ENCODE measurements at regions not wholly inside any gene's neighbourhood (a gene's known extent, or its start where the extent isn't known, plus 50 kb on each side); places are given as distances from the start of the nearest gene placed in this dataset.

DNA sequence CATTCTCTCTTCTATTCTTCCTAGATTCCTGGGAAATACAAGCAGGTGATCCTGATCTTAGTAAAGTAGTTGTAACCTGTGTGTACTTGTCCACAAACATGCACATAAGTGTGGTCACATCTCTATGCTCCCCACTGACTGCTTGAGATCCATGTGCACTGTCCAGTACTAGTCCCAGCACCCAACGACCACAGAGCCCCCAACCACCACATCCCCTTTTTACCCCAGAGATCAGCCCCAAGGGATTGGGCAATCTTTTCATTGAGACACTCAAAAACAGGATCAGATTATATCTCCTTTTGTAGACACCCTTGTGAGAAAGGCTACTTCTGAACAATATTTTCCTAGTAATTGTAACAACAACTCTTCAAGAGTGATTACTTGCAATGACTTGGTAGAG, 240.6 kb downstream of the ACTL7B start:
- DNase-seq (ENCODE audit: low spot score) (no peak), FAIRE-seq (no peak)

DNA sequence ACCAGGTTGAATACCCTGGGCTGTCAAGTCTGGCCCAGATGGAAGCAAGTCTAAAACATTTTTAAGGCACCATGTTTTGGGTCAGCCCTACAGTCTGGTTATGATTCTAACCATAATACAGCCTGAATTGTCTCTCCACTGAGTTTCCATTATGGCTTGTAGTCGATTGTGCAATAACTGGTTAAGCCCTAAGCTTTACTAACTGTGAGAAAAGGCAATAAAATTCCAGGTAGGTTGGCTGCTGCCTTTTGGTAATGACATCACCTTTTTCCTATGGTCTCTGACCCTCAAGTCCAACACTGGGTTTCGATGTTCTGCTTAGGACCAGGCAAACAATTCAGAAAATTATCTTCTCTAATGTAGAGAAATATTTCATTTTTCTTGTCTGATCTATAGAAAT, 243.3 kb downstream of the ACTL7B start:
- DNase-seq (ENCODE audit: low spot score) (no peak), FAIRE-seq (no peak)

DNA sequence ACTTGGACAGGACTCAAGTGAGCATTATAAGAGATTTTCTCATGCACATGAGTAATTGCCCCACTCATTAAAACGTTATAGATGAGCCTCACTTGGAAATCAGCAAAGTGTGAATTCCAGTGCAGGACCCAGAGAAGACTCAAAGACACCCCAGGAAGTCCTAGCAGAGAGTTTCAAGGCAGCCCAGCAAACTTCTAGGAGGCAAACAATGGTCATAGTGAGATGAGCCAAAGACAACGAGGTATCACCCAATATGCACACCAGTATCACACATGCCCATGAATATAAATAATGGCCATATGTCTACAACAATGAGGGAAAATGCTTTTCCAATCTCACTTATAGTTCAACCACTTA, 245.9 kb downstream of the ACTL7B start:
- DNase-seq (ENCODE audit: low spot score), result no peak
- no peak for FAIRE-seq

DNA sequence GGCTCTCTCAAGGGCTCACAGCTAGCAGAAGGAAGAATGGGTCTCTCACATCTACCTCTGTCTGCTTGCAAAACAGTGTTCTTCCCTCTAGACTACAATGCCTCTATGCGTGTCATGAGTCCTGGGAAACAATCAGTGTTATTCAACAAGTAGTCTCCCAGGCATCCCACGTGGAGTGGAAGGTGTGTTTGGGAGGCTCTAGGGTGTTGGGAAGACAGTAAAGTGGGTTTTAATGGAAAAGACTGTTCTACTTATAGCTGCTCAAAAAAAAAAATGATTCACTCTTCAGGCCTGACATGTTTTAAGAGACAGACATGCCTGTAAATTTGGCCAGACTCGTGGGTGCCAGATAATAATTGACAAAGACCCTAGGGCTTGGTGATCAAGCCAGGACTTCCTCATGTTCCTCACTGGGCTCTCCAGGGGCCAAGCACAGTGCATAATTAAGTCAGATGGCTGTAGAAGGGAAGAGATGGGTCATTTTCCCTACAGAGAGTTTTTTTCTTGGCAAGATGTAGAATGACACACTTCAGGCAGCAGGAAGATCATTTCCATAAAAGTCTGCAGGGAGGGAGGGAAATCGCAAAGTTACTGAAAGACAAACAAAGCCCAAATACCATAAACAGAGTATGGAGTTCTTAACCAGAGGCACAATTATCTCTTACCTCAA, 246.4 kb downstream of the ACTL7B start:
- no peak for FAIRE-seq

DNA sequence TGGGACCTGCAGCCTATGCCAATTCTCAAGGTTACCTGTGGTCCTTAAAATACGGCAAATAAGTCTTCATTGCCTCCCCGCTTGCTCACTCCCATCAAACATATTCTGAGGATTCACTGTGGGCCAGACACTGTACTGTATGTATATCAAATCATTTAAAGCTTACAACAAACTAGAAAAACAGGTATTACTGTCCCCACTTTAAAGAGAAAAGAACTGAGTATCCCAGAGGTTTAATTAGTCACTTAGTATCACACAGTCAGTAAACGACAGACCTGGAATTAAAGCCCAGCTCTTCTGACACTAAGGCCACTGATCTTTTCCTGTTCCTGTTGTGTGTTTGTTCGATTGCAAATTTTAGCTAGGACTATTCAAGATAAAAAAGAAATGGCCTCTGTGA, 248.2 kb downstream of the ACTL7B start:
- DNase-seq (ENCODE audit: low spot score), result no peak
- FAIRE-seq, result no peak

More for the DNA sequence above, 246.4 kb downstream of the ACTL7B start:
- DNase-seq (ENCODE audit: low spot score), result no peak

DNA sequence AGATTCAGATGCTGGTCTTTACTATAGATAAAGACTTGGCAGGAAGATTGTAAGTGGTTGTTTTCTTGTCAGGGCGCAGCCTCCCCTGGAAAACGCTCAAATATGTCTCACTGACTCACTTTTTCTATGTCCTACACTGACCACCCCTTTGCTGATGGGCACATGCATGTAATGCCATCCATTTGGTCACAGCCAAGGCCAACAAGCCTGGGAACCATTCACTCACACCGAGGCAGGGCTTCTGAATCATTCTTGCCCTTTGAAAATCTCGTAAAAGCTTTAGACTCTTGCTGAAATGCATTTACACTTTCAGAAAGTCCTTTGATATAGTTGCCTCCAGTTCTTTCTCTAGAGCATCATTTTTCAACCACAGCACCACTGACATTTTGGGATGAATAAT, 249.4 kb downstream of the ACTL7B start:
- no peak for DNase-seq (ENCODE audit: low spot score)

DNA sequence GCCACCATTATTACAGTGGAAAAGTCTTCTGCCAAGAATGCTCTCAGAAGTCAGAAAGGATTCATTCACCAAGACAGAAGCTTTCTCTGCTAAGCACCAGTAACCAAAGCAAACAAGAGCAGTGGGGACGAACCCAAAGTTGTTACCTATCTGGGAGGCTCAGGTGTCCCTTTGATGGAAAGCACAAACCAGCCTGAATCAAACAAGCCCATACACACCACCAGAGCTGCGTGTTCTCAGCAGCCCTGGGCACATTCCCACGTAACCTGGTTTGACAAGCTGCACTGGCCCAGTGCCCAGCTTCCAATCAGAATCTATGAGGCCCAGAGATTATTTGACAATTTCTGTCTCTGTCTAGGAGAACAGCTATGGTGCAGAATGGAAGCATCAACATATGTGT, 252.6 kb downstream of the ACTL7B start:
- FAIRE-seq (no peak), DNase-seq (ENCODE audit: low spot score) (no peak)

More for the DNA sequence above, 249.4 kb downstream of the ACTL7B start:
- no peak for FAIRE-seq

DNA sequence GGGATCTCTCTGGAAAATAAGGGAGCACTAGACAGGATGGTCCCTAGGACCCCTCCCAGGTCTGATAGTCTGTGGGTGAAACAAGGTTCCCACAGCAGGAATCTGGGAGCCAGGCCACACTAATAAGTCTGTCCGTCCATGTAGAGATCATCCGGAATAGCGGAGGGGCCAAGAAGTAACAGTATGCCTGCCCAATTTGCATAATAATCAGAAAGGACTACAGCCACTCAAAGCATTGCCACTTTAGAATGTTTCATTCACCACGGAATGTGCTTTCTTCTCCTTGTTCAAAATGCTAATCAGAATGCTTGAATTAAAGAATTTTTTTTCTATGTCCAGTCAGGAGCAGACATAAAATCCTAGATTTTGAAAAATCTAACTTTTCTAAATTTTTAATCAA, 254.9 kb downstream of the ACTL7B start:
- FAIRE-seq, result no peak
- DNase-seq (ENCODE audit: low spot score), result no peak

DNA sequence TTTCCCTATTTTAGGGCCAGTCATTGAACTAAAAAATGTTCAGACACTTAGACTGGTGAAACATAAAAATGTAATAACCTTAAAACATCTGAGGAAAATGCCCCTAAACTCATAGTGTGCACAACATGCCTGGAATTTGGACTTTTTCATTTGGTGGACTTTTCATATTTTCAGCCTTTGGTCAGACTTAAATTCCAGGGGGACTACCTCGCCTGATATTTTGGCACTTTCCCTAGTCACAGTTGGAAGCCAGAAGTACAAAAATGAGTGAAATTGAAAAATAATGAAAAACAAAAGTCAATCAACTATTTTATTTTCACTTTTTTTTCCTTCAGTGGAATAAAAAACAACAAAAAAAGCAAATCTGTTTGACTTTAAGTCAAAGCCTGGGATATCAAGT, 256.2 kb downstream of the ACTL7B start:
- FAIRE-seq (no peak), DNase-seq (ENCODE audit: low spot score) (no peak)

DNA sequence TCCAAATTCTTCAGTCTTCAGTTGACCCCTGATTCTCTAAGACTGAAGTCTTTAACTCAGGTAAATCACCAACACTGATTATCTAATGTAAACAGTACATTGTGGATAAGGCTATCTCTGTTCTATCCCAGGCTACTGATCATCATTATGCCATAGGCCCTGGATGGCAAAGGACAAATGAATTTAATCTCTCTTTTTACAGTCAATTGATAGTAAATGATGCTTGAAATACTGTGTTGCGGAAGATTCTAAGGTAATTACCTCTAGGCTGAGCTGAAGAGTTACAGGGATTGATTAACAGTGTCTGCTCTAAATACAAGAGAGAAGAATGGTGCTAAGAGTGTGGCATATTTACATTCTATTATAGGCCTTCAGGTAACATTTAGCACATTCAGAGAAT, 264.7 kb downstream of the ACTL7B start:
- no peak for DNase-seq (ENCODE audit: low spot score)
- no peak for FAIRE-seq

DNA sequence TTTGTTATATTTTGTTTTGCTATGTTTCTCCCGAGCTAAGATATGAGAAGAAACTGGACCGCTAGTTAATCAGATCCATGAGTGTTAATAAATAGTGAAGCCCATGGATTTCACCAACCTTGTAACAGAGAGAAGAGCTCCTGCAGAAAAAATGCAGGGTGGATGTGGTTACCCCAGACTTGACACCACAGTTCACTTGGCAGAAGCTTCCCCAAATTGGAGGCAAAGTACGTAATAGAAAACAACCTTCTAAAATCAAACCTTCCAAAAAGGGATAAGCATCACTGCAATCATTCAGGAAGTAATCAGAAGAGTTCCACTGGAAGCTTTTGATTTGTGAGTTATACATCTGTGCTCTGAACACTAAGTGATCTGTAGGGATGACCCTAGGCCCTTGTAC, 267.5 kb downstream of the ACTL7B start:
- FAIRE-seq, result no peak
- DNase-seq (ENCODE audit: low spot score), result no peak

DNA sequence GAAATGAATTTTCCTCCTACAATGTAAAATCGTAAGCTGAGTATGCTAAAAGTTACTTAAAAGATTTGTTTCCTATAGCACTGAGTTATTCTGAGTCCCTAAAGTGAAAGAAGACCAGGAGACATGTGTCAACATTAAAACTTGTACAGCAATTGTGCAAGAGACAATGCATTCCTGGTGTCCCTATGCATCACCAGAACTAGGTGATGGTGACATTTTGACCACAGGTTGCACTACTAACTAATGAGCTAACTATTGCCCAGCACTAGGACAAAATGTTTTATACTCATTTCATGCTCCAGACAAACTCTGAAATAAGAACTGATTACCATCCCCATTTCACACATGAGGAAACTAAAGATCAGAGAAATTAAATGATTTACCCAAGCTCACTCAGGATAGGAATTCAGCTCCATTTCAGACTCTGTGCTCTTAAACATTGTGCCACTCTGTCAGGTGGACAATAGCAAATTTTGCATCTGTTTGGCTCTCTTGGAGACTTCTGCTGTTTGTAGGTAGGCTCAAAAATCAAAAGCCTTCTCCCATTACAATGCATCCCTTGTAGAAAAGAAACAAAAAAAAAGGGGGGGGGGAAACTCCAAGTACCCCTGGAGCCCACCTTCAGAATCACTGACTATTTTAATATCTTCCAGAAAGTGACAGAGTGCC, 269.2 kb downstream of the ACTL7B start:
- FAIRE-seq (no peak), DNase-seq (ENCODE audit: low spot score) (no peak)

DNA sequence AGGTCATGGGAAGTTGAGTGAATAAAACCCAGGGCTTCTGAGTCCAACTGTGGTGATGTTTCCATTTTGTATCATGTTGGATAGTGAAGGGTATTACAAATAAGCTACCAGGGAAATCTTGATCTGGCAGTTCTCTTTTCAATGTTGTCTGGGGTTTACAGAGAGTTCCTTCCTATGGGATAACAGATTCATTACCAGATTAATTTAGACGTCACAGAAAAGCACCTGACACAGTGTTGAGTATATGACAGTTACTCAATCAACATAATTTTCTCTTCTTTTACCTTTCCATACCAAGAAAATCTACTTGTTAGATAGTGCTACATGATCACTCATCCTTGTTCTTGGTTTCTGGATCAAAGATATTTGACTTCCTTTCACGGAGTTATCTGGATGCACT, 270.9 kb downstream of the ACTL7B start:
- FAIRE-seq (no peak), DNase-seq (ENCODE audit: low spot score) (no peak)

DNA sequence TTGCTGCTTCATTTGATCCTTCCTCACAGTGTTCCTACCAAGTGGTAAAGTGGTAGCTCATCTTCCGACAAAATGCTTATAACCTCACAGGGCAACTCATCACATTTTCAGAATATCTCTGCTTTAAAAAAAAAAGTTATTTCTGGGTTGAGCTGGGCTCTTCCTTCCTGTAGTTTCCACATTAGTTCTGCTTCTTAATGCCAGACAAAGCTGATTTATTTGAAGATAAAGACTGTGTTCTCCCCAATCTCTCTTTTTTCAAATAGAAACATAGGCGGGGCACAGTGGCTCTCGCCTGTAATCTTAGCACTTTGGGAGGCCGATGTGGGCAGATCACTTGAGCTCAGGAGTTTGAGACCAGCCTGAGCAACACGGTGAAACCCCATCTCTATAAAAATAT, 273.1 kb downstream of the ACTL7B start:
- no peak for DNase-seq (ENCODE audit: low spot score)
- FAIRE-seq, result no peak

DNA sequence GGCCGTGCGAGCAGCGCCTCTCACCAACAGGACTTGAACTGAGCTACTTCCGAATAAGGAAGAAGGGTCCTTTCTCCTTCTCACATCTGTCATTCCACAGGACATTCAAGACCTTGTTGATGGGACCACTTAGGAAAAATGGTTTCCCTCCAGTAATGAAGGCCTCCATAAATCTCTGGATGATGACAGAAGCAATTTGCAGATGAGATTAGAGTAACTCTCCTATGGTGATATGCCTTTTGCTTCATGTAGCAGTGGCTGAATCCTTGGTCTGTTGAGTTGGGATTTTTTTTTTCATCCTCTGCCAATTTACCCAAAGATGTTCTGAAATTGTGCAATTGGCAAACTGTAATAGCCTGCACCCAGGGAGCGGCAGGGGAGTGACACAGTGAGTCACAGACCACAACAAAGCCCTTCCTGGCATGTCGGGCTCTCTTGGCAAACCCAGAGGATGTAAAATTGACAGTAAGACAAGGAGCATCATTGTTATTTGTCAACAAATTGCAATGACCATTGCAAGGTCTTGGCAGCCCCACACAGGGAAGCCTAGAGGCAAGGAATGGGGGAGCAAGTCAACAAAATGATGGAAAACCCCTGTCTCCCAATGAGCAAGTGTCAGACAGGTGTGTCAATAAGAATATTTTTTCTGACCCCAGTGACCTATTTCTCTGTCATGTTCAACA, 275.9 kb downstream of the ACTL7B start:
- DNase-seq (ENCODE audit: low spot score) (peak; percentile 87), FAIRE-seq (no peak)

DNA sequence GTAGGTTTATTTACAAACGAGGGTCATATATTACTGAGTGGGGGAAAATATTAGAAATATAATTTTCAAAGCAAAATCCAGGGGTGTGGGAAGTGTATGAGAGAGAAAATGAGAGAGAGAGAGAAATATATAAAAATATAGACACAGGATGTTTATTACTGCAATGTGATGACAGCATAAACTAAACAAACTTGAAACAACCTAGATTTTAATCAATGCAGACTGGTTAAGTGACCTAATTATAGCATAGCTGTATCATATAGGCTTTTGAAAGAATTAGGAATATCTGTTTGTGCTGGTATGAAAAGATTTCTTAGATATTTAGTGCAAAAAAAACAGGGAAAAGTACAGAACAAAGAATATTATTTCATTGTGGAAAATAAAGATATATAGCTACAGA, 280.5 kb downstream of the ACTL7B start:
- no peak for FAIRE-seq
- no peak for DNase-seq (ENCODE audit: low spot score)

DNA sequence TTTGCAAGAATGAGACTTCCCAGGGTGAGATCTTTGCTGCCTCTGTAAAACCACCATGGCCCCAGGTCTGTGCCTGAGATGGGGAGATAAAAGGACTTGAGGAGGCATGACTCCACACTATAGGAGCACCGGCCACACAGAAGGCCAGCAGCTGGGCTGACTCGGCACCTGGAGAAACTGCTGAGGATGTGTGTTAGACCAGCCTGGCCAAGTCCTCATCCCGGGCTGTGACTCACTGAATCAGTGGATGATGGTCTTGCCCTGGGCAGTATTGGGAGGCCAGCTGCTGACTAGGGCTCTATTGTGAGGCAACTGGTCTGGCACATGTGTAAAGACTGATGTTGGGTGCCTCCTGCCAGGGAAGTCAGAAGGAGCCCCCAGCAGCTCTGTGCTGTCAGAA, 286.2 kb downstream of the ACTL7B start:
- FAIRE-seq, result no peak
- DNase-seq (ENCODE audit: low spot score), result peak; percentile 44

DNA sequence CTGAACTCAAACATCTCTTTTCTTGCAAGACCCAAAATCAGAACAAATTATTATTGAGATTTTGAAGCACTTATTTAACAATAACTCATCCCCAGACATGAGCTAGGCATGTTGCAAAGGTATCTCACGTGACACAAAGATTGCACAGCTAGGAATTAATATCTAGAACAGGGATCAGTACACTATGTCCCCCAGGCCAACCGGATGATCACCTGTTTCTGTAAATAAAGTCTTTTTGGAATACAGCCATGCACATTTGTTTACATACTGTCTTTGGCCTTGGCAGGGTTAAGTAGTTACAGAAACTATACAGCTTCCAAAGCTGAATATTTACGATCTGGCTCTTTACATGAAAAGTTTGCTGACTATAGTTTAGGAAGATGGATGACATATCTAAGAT, 287.7 kb downstream of the ACTL7B start:
- FAIRE-seq (no peak), DNase-seq (ENCODE audit: low spot score) (no peak)

DNA sequence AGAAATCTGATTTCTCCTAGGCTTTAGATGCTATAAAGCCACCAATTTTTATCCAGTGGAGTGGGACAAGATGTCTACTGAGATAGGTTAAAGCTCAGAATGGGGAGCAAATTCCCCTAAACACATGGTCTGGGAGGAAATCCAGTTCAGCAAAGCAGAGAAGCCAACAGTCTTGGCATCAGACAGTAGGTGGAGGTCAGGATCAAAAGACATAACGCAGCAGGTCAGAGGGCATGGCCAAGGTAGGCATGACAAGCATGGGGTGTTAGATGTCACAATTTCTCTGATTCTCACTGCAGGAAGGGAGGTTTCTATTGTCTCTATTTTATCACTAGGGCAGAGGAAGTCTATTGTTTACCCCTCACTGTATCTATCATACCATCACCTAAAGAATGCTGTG, 288.2 kb downstream of the ACTL7B start:
- DNase-seq (ENCODE audit: low spot score), result no peak
- FAIRE-seq, result no peak

DNA sequence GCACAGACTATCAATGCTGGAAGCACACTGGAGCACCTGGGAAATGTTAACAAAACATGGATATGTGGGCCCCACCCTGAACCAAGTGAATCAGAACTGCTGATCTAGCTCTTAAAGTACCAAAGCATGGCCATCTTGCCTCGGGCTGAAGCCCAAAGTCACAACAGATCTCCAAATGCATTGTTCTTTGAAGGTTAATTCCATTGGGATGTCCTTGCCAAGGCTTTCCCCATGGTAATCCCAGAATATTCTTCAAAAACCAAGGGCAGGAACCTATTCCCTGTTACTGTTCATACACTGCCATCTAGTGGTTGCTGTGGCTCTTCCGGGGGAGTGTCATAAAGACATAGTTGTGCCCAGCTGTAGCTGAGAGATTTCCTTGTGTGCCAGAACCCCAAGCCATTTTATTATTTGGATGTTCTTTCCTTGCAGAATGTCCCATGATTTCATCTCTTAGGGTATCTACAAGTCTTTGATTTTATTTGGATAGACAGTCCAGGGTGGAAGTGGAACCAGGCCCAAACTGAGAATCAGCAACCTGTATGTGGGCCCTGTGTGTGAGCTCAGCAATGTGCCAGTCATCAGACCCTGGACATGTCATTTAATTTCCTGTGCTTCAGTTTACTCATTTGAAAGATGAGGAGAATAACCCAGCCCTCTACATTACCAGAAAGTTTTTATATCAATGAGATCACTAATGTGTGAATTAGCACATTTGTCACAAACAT, 290.0 kb downstream of the ACTL7B start:
- DNase-seq (ENCODE audit: low spot score), result peak; percentile 71
- FAIRE-seq, result no peak

DNA sequence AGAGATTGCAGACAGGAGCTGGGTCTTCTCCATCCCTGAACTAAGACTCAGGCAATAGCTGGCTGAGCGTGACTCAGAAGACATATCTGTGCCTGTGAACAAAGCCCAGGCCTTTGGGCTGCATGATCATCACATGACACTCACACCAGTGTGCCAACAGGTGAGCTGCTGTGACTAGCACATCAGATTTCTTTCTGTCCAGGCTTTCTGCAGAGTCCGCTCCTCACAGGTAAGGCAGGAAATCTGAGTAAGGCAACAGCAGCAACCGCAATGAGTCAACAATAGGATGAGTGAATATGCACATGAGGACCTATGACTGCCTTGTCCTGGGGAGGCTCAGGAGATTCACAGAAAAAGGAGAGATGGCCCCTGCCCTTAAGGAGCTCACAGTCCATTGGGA, 293.6 kb downstream of the ACTL7B start:
- FAIRE-seq, result no peak
- no peak for DNase-seq (ENCODE audit: low spot score)

DNA sequence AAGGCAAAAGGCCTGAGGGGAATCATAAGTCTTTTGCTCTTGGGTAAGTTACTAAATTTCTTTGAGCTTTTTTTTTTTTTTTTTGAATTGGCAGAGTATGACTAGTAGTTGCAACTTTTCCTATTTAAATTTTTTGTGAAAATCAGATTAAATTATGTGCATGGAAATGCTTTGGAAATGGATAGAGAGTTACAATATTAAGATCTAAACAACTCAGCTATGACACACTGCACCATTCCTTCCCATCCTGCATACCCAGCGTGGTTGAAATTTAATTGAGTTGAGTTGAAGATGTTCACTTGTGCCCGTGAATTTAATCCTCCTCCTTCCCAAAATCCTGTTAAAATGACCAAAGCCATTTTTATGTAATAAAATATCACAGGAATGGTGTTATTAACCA, 296.4 kb downstream of the ACTL7B start:
- FAIRE-seq (no peak), DNase-seq (ENCODE audit: low spot score) (no peak)

All from urothelium cell line (cell line).